ENCODE measurements at regions not wholly inside any gene's neighbourhood (a gene's known extent, or its start where the extent isn't known, plus 50 kb on each side); places are given as distances from the start of the nearest gene placed in this dataset.
"Not testable (repeated sequence)": the region's sequence is repeated elsewhere in the genome, so short reads cannot be mapped to it uniquely, and the experiment has no call there.

- no peak for DNase-seq
Observed at GRCh38 chr10:36540611-36541010, 584.8 kb upstream of the ANKRD30A start.

- no peak for DNase-seq
Observed at GRCh38 chr10:36538953-36539586, 586.3 kb upstream of the ANKRD30A start.

- no peak for DNase-seq
Observed at GRCh38 chr10:36534471-36535002, 590.9 kb upstream of the ANKRD30A start.

- DNase-seq, result no peak
Observed at GRCh38 chr10:36533861-36534260, 591.5 kb upstream of the ANKRD30A start.

GRCh38 chr10:36533316-36533715 is 592.1 kb upstream of the ANKRD30A start:
- DNase-seq, result no peak

- no peak for DNase-seq
Observed at GRCh38 chr10:36531621-36532020, 593.8 kb upstream of the ANKRD30A start.

- DNase-seq, result no peak
Observed at GRCh38 chr10:36526033-36526432, 599.4 kb upstream of the ANKRD30A start.

- not testable (repeated sequence) for DNase-seq
Observed at GRCh38 chr10:36524126-36524525, 601.3 kb upstream of the ANKRD30A start.

GRCh38 chr10:36519909-36520308 is 605.5 kb upstream of the ANKRD30A start:
- DNase-seq, result no peak

- DNase-seq, result no peak
Observed at GRCh38 chr10:36516281-36516680, 609.1 kb upstream of the ANKRD30A start.

- DNase-seq, result no peak
Observed at GRCh38 chr10:36515319-36515718, 610.1 kb upstream of the ANKRD30A start.

- DNase-seq, result no peak
Observed at GRCh38 chr10:36507715-36508114, 617.7 kb upstream of the ANKRD30A start.

- no peak for DNase-seq
Observed at GRCh38 chr10:36506697-36507496, 618.5 kb upstream of the ANKRD30A start.

GRCh38 chr10:36506261-36506660 is 619.1 kb upstream of the ANKRD30A start:
- DNase-seq, result no peak

- no peak for DNase-seq
Observed at GRCh38 chr10:36504758-36505157, 620.6 kb upstream of the ANKRD30A start.

GRCh38 chr10:36500266-36500665 is 625.1 kb upstream of the ANKRD30A start:
- DNase-seq, result no peak

- no peak for DNase-seq
Observed at GRCh38 chr10:36499693-36500092, 625.7 kb upstream of the ANKRD30A start.

- DNase-seq, result no peak
Observed at GRCh38 chr10:36496758-36497157, 628.6 kb upstream of the ANKRD30A start.

GRCh38 chr10:36494371-36494770 is 631.0 kb upstream of the ANKRD30A start:
- DNase-seq, result no peak

GRCh38 chr10:36493516-36493880 is 631.9 kb upstream of the ANKRD30A start:
- no peak for DNase-seq

GRCh38 chr10:36492590-36493515 is 632.5 kb upstream of the ANKRD30A start:
- DNase-seq, result no peak

- DNase-seq, result no peak
Observed at GRCh38 chr10:36491926-36492325, 633.5 kb upstream of the ANKRD30A start.

- no peak for DNase-seq
Observed at GRCh38 chr10:36489611-36490228, 635.7 kb upstream of the ANKRD30A start.
